ENCODE measurements at regions not wholly inside any gene's neighbourhood (a gene's known extent, or its start where the extent isn't known, plus 50 kb on each side); places are given as distances from the start of the nearest gene placed in this dataset.

DNA sequence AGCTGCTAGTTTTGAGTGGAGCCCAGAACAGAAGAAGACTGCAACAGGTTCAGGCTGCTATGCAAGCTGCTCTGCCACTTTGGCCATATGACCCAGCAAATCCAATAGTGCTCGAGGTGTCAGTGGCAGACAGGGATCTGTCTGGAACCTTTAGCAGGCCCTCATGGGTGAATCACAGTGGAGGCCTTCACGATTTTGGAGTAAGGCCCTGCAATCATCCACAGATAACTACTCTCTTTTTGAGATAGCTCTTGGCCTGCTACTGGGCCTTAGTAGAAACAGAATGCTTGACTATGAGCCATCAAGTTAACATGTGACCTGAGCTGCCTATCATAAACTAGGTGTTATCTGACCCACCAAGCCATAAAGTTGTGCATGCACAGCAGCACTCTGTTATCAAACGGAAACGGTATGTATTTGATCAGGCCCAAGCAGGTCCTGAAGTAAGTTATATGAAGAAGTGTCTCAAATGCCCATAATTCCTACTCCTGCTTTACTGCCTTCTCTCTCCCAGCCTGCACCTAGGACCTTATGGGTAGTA lies 116.9 kb upstream of the CCDC196 start:
- TF ChIP-seq, protein P1, sequence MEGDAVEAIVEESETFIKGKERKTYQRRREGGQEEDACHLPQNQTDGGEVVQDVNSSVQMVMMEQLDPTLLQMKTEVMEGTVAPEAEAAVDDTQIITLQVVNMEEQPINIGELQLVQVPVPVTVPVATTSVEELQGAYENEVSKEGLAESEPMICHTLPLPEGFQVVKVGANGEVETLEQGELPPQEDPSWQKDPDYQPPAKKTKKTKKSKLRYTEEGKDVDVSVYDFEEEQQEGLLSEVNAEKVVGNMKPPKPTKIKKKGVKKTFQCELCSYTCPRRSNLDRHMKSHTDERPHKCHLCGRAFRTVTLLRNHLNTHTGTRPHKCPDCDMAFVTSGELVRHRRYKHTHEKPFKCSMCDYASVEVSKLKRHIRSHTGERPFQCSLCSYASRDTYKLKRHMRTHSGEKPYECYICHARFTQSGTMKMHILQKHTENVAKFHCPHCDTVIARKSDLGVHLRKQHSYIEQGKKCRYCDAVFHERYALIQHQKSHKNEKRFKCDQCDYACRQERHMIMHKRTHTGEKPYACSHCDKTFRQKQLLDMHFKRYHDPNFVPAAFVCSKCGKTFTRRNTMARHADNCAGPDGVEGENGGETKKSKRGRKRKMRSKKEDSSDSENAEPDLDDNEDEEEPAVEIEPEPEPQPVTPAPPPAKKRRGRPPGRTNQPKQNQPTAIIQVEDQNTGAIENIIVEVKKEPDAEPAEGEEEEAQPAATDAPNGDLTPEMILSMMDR (conservative IDR thresholded peaks at IDR 0.05; ENCODE audit: low read depth in 2 of 2): no peak
- TF ChIP-seq EZH2 (IDR thresholded peaks at IDR 0.05; ENCODE audit: low read depth, unreplicated experiment) (no peak), POLR2AphosphoS5 (IDR thresholded peaks at IDR 0.05; ENCODE audit: low read depth) (no peak), JUNB (IDR thresholded peaks at IDR 0.05; ENCODE audit: unreplicated experiment) (no peak), ZNF331 (CRISPR knock-in tag; IDR thresholded peaks at IDR 0.05; ENCODE audit: low read depth) (no peak), NANOG (IDR thresholded peaks at IDR 0.05; ENCODE audit: borderline replicate concordance) (no peak), EZH2phosphoT487 (IDR thresholded peaks at IDR 0.05; ENCODE audit: unreplicated experiment) (no peak)
- TF ChIP-seq, protein P2, sequence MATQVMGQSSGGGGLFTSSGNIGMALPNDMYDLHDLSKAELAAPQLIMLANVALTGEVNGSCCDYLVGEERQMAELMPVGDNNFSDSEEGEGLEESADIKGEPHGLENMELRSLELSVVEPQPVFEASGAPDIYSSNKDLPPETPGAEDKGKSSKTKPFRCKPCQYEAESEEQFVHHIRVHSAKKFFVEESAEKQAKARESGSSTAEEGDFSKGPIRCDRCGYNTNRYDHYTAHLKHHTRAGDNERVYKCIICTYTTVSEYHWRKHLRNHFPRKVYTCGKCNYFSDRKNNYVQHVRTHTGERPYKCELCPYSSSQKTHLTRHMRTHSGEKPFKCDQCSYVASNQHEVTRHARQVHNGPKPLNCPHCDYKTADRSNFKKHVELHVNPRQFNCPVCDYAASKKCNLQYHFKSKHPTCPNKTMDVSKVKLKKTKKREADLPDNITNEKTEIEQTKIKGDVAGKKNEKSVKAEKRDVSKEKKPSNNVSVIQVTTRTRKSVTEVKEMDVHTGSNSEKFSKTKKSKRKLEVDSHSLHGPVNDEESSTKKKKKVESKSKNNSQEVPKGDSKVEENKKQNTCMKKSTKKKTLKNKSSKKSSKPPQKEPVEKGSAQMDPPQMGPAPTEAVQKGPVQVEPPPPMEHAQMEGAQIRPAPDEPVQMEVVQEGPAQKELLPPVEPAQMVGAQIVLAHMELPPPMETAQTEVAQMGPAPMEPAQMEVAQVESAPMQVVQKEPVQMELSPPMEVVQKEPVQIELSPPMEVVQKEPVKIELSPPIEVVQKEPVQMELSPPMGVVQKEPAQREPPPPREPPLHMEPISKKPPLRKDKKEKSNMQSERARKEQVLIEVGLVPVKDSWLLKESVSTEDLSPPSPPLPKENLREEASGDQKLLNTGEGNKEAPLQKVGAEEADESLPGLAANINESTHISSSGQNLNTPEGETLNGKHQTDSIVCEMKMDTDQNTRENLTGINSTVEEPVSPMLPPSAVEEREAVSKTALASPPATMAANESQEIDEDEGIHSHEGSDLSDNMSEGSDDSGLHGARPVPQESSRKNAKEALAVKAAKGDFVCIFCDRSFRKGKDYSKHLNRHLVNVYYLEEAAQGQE (IDR thresholded peaks at IDR 0.05; ENCODE audit: unreplicated experiment): no peak
